Aorta (tissue), 5 donors: ENCODE measurements at regions not wholly inside any gene's neighbourhood (a gene's known extent, or its start where the extent isn't known, plus 50 kb on each side); places are given as distances from the start of the nearest gene placed in this dataset.

Experiments
- ATAC-seq: fragments of 200-7000 bp; cut with Tn5 transposase; one replicate; pipeline ENCODE4 v1.9.1; 2022; ENCODE audit warnings: moderate library complexity; ENCODE audit not compliant: low FRiP score
- DNase-seq, 2 donors: peaks; one replicate each; pipeline ENCODE4 v3.0.0-alpha.2; 2020
- H3K27ac ChIP-seq, 2 donors: one replicate each; pipeline ENCODE4 v1.5.1; 2013; ENCODE audit warnings: low read length in 2 of 2, mild to moderate bottlenecking in 2 of 2, moderate library complexity in 2 of 2, control low read depth in 1 of 2, inconsistent platforms in 1 of 2, low read depth in 1 of 2
- H3K27me3 ChIP-seq, 2 donors: one replicate each; pipeline ENCODE4 v1.6.1; 2013; ENCODE audit warnings: control low read depth in 1 of 2, low read length in 1 of 2, mild to moderate bottlenecking in 1 of 2, moderate library complexity in 1 of 2; ENCODE audit not compliant: insufficient read depth in 2 of 2, control insufficient read depth in 1 of 2
- H3K36me3 ChIP-seq, 2 donors: one replicate each; pipeline ENCODE4 v1.6.1; 2013; ENCODE audit warnings: control low read depth in 1 of 2, low read length in 1 of 2, mild to moderate bottlenecking in 1 of 2; ENCODE audit not compliant: insufficient read depth in 2 of 2, control insufficient read depth in 1 of 2
- H3K4me1 ChIP-seq, 2 donors: one replicate each; pipeline ENCODE4 v1.6.1; 2013; ENCODE audit warnings: low read length in 2 of 2, control low read depth in 1 of 2, mild to moderate bottlenecking in 1 of 2, moderate library complexity in 1 of 2; ENCODE audit not compliant: insufficient read depth in 2 of 2, control insufficient read depth in 1 of 2
- H3K4me3 ChIP-seq, 2 donors: one replicate each; pipeline ENCODE4 v1.5.1; 2013; ENCODE audit warnings: low read length in 2 of 2, control low read depth in 1 of 2, mild to moderate bottlenecking in 1 of 2
- H3K9me3 ChIP-seq: one replicate; pipeline ENCODE4 v1.6.1; 2013; ENCODE audit warnings: mild to moderate bottlenecking, low read length; ENCODE audit not compliant: control insufficient read depth
- WGBS, 2 donors: extraction: QIAGEN DNeasy Blood & Tissue Kit; methylation state at CpG; one replicate each; pipeline ENCODE4 v1.1.7; 2013; 5-methylcytosine and 5-hydroxymethylcytosine counted together
- intact Hi-C, 2 donors: fragments of 100-400 bp; cut with DNase I; formaldehyde crosslinking; loops; one replicate each; pipeline versions ENCODE4 v1.14.2 to v1.15.0; 2022
- donor health status: healthy with polysubstance abuse.
- donor health status: Bipolar disorder and iron deficiency.
- donor health status: DM: no; HTN: no; CAD: no.
- donor health status: DM: no; HTN: no; CAD: no.
- donor health status: DM: yes; HTN: yes; CAD: no.

DNA sequence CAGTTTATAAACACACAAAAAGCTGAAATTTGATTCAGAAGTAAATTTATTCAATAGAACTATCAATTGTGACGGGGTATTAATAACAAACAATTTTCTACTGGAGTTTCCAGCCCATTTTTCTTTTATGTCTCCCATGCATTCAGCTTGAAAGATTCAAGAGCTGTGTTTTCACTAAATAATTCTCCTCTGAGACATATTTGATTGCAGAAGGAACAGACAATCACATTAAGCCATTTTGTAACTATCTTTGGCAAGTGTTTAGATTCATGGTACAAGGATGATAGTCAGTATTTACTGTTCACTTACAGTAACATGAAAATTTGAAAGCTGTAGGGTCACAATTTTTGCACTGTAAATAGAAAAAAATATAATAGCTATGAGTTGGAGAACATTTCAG lies 198.4 kb upstream of the TACR3 start:
- 63 to 66% methylated on average over 1 of the region's 1 CpG for WGBS, 2 donors
- Histone ChIP-seq H3K27me3 (no peaks in the 10 kb centered on the region), H3K27ac (no peak overlapping the region), H3K9me3 (peaks cover 1% of the 10 kb centered on the region), H3K4me1 (no peaks in the 10 kb centered on the region), H3K36me3 (no peaks in the 10 kb centered on the region), H3K4me3 (no peak overlapping the region)
- DNase-seq (no peak), ATAC-seq (no peak)
- intact Hi-C loops, result no loop called here

DNA sequence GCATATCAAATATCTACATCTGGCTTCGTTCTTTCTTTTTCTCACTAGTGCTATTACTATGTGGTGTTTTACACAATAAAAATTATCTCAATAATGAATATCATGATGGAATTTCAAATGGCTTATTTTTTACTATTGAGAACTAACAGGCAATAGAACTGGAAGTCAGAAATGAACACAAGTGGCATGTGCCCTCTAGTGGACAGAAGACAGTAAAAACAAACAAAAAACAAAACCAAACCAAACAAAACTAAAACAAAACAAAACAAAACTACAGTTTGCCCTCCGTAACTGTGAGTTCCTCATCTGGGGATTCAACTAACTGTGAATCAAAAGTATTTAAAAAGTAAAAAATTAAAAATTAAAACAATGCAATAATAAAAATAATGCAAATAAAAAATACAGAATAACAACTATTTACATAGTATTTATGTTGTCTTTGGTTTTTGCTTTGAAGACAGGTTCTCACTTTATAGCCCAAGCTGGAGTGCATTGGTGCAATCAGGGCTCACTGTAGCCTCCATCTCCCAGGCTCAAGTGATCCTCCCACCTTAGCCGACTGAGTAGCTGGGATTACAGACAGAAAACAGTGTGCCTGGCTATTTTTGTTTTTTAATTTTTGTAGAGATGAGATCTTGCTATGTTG lies 195.6 kb upstream of the TACR3 start:
- no peak for DNase-seq
- 29 to 50% methylated on average over 3 of the region's 3 CpGs for WGBS, 2 donors
- H3K36me3 ChIP-seq, result no peaks in the 10 kb centered on the region
- no peak overlapping the region for H3K27ac ChIP-seq
- ATAC-seq, result no peak
- intact Hi-C loops, result no loop called here
- peaks cover 0 to 2% of the 10 kb centered on the region in 2 donors for H3K4me1 ChIP-seq
- no peaks in the 10 kb centered on the region for H3K27me3 ChIP-seq
- no peak overlapping the region for H3K4me3 ChIP-seq
- peaks cover 1% of the 10 kb centered on the region for H3K9me3 ChIP-seq

DNA sequence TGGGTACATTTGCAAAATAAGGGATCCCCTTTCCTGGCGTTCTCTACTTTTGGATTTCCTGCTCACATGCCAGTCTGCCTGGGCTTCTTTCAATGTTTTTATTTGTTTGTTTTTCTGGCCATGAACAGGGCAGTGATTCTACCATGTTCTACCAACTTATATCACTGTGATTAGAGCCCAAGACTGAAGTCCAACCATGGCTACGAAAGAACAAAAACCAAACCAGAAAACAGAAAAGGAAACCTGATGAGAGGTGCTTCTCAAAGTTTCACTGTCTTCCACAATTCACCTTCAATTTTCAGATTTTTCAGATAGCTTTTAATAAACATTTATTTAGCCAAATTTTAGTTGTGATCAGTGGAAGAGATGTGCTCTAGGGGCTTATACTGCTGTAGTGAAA lies 187.6 kb upstream of the TACR3 start:
- no peak overlapping the region for H3K4me3 ChIP-seq
- intact Hi-C loops, result no loop called here
- no peak for ATAC-seq
- WGBS, 2 donors, result 67 to 71% methylated on average over 2 of the region's 2 CpGs
- no peak for DNase-seq
- H3K27me3 ChIP-seq, result no peaks in the 10 kb centered on the region
- peaks cover 0 to 2% of the 10 kb centered on the region in 2 donors for H3K4me1 ChIP-seq
- no peaks in the 10 kb centered on the region for H3K9me3 ChIP-seq
- H3K36me3 ChIP-seq, result no peaks in the 10 kb centered on the region
- no peak overlapping the region for H3K27ac ChIP-seq

DNA sequence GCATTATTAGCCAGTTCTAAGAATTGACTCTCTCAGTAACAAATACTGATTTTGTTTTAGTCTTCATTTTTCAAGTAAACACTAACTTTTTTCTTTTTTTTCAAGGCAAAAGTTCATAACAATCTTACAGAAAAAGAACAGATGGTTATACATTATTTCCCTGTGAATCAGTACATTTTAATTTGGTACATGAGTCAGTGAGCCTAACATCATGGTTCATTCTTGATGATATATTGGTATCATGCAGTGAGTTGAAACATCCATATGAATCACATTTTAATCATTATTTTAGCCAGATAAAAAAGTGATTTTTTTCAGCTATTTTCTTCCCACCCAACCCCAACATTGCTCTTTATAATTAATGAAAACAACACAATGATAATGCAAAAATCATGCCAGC lies 184.3 kb upstream of the TACR3 start:
- Histone ChIP-seq H3K4me3 (no peak overlapping the region), H3K27ac (no peak overlapping the region), H3K27me3 (no peaks in the 10 kb centered on the region), H3K4me1 (no peaks in the 10 kb centered on the region), H3K9me3 (no peaks in the 10 kb centered on the region), H3K36me3 (no peaks in the 10 kb centered on the region)
- DNase-seq, result no peak
- no peak for ATAC-seq
- intact Hi-C loops, result no loop called here

DNA sequence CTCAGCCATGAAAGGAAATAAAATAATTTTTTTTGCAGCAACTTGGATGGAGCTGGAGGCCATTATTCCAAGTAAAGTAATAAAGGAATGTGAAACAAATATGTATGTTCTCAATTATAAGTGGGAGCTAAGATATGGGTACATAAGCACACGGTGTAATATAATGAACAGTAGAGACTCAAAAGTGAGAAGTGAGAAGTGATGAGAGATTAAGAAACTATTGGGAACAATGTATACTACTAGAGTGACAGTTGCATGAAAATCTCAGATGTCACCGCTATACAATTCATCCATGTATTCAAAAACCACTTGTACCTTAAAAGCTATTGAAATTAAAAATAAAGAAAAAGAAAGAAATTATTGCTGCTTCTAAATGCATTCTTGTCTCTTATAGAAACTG lies 182.9 kb upstream of the TACR3 start:
- intact Hi-C loops, result no loop called here
- Histone ChIP-seq H3K4me1 (no peaks in the 10 kb centered on the region), H3K27me3 (no peaks in the 10 kb centered on the region), H3K9me3 (no peaks in the 10 kb centered on the region), H3K27ac (no peak overlapping the region), H3K36me3 (no peaks in the 10 kb centered on the region), H3K4me3 (no peak overlapping the region)
- no peak for DNase-seq
- no peak for ATAC-seq
- WGBS, 2 donors, result 82 to 86% methylated on average over 2 of the region's 2 CpGs

DNA sequence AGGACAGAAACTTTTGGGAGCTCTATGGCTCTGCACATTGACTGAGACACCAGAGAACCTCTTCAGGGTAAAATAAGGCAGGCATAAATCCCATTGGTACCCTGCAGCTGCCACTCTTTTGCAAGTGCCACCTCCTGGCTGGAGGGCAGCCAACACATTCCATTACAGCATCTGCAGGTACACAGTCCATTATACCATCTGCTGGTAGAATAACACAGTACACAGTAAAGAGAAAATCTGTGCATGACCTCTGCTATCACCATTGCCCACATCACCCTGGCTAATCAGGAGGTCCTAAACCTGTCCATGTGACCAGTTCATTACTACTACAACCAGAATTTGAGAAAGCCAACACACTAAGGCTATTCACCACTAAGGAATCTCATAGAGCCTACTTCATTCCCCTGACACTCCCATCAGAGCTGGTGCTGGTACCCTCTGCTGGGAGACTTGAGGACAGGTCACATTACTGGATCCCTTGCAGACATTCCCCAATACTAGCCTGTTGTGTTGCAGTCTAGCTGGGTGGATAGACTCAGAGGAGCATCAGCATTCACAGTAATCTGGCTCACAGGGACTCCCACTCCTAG lies 176.2 kb upstream of the TACR3 start:
- intact Hi-C loops, result no loop called here
- no peak for DNase-seq
- ATAC-seq, result no peak
- H3K4me3 ChIP-seq, result no peak overlapping the region
- peaks cover 2% of the 10 kb centered on the region for H3K9me3 ChIP-seq
- H3K4me1 ChIP-seq, result no peaks in the 10 kb centered on the region
- H3K27me3 ChIP-seq, result no peaks in the 10 kb centered on the region
- no peak overlapping the region for H3K27ac ChIP-seq
- H3K36me3 ChIP-seq, result no peaks in the 10 kb centered on the region

DNA sequence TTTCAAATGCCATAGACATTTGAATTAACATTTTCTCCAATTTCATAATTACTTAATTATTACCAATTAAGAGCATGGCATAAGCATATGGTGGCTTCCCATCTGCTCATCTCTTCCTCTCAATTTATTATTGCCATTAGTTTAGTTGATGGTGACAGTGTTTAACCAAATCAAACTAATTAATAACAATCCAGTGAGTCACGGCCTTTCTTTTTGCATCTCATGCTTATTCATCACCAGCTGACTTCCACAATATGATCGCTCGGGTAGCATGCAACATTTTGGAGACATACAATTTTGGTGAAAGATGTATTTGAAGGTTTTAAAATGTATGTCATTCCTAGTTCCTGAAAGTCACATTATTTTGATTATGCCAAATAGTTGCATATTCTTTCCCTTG lies 172.8 kb upstream of the TACR3 start:
- intact Hi-C loops, result no loop called here
- WGBS, 2 donors, result 77 to 82% methylated on average over 3 of the region's 3 CpGs
- no peak for ATAC-seq

DNA sequence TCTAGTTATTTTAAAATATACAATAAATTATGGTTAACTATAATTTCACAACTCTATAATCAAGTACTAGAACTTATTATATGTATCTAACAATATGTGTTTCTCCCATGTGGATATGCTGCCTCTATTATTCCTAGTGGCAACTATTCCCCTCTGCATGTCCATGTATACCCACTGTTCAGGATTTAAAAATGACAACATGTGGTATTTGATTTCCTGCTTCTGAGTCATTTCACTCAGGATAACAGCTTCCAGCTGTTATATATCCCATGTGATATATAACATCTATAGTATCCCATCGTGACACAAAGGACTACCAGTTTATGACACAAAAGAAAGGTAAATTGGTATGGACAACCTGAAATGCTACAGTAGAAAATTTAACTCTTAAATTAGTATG lies 167.4 kb upstream of the TACR3 start:
- Histone ChIP-seq H3K36me3 (no peaks in the 10 kb centered on the region), H3K9me3 (no peaks in the 10 kb centered on the region), H3K27ac (no peak overlapping the region), H3K4me1 (no peaks in the 10 kb centered on the region), H3K27me3 (no peaks in the 10 kb centered on the region), H3K4me3 (no peak overlapping the region)
- ATAC-seq (no peak), DNase-seq (no peak)
- intact Hi-C loops, result no loop called here
- WGBS, 2 donors, result 72 to 85% methylated on average over 1 of the region's 1 CpG

More for the DNA sequence above, 172.8 kb upstream of the TACR3 start:
- Histone ChIP-seq H3K27me3 (no peaks in the 10 kb centered on the region), H3K9me3 (peaks cover 2% of the 10 kb centered on the region), H3K27ac (no peak overlapping the region), H3K36me3 (no peaks in the 10 kb centered on the region), H3K4me1 (no peaks in the 10 kb centered on the region), H3K4me3 (no peak overlapping the region)
- DNase-seq, result no peak

DNA sequence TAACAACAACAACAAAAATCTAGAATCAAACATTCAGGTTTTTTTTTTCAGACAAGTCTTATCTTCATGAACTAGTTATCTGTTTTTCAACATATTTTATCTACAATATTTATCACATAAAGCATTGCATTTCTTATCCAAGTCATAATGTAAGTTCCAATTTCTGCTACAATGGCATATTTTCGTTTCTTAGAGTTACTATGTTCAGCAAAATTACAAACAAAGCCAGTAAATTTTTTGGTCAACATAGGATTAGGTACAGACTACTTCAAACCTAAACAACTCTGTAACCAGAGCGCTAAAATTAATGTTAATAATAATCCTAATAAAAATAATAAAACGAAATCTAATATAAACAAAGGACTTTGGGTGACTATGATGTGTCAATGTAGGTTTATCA lies 165.4 kb upstream of the TACR3 start:
- ATAC-seq, result no peak
- H3K27me3 ChIP-seq, result no peaks in the 10 kb centered on the region
- no peaks in the 10 kb centered on the region for H3K36me3 ChIP-seq
- intact Hi-C loops, result no loop called here
- no peaks in the 10 kb centered on the region for H3K9me3 ChIP-seq
- no peak overlapping the region for H3K4me3 ChIP-seq
- DNase-seq, result no peak
- H3K4me1 ChIP-seq, result no peaks in the 10 kb centered on the region
- WGBS, 2 donors, result 23 to 43% methylated on average over 3 of the region's 3 CpGs
- H3K27ac ChIP-seq, result no peak overlapping the region
